ENCODE measurements at regions not wholly inside any gene's neighbourhood (a gene's known extent, or its start where the extent isn't known, plus 50 kb on each side); places are given as distances from the start of the nearest gene placed in this dataset.

GRCh38 chr14:65278589-65278988, 133.9 kb upstream of the FUT8 start (continued):
- no peak for TF ChIP-seq EZH2 (IDR thresholded peaks at IDR 0.05; ENCODE audit: low read depth, unreplicated experiment)
- TF ChIP-seq, protein P1, sequence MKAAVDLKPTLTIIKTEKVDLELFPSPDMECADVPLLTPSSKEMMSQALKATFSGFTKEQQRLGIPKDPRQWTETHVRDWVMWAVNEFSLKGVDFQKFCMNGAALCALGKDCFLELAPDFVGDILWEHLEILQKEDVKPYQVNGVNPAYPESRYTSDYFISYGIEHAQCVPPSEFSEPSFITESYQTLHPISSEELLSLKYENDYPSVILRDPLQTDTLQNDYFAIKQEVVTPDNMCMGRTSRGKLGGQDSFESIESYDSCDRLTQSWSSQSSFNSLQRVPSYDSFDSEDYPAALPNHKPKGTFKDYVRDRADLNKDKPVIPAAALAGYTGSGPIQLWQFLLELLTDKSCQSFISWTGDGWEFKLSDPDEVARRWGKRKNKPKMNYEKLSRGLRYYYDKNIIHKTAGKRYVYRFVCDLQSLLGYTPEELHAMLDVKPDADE (IDR thresholded peaks at IDR 0.05), result no peak

DNA sequence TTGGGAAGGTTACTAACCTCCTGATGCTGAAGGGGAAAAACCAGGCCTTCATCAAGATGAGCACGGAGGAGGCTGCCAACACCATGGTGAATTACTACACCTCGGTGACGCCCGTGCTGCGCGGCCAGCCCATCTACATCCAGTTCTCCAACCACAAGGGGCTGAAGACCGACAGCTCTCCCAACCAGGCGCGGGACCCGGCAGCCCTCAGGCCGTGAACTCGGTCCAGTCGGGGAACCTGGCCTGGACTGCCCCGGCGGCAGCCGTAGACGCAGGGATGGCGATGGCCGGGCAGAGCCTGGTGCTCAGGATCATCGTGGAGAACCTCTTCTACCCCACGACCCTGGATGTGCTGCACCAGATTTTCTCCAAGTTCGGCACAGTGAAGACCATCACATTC, 133.0 kb upstream of the FUT8 start:
- no peak overlapping the region for H3K4me2 ChIP-seq
- H3K9me2 ChIP-seq (ENCODE audit: insufficient read depth), result no peaks in the 10 kb centered on the region
- H3K4me1 ChIP-seq (ENCODE audit: insufficient read depth), result peaks cover 16% of the 10 kb centered on the region
- Mint-ChIP-seq H3K27me3 (ENCODE audit: insufficient read depth, low read depth, poor library complexity) (peaks cover 3% of the 10 kb centered on the region), H3K9me3 (peaks cover 10% of the 10 kb centered on the region; the same call in 2 of the 3 replicates), H3K4me1 (peaks cover 29% of the 10 kb centered on the region), H3K36me3 (ENCODE audit: low read depth) (peaks cover 5% of the 10 kb centered on the region; the same call in 2 of the 3 replicates), H3K4me3 (no peak overlapping the region), H3K27ac (no peak overlapping the region)
- H3K4me3 ChIP-seq, result no peak overlapping the region
- H4K20me1 ChIP-seq (replicated peaks; ENCODE audit: insufficient read depth), result no peaks in the 10 kb centered on the region
- no peaks in the 10 kb centered on the region for H3K36me3 ChIP-seq (ENCODE audit: insufficient read depth)
- H2AFZ ChIP-seq, result no peak overlapping the region
- H3K27ac ChIP-seq (ENCODE audit: low read depth), result no peak overlapping the region
- no peak for ATAC-seq
- H3K79me2 ChIP-seq (replicated peaks; ENCODE audit: insufficient read depth), result no peaks in the 10 kb centered on the region
- no peaks in the 10 kb centered on the region for H3F3A ChIP-seq (replicated peaks; ENCODE audit: low read depth)
- H3K27me3 ChIP-seq (ENCODE audit: insufficient read depth), result no peaks in the 10 kb centered on the region
- no peak for DNase-seq (ENCODE audit: low spot score)
- TF ChIP-seq, protein P2, sequence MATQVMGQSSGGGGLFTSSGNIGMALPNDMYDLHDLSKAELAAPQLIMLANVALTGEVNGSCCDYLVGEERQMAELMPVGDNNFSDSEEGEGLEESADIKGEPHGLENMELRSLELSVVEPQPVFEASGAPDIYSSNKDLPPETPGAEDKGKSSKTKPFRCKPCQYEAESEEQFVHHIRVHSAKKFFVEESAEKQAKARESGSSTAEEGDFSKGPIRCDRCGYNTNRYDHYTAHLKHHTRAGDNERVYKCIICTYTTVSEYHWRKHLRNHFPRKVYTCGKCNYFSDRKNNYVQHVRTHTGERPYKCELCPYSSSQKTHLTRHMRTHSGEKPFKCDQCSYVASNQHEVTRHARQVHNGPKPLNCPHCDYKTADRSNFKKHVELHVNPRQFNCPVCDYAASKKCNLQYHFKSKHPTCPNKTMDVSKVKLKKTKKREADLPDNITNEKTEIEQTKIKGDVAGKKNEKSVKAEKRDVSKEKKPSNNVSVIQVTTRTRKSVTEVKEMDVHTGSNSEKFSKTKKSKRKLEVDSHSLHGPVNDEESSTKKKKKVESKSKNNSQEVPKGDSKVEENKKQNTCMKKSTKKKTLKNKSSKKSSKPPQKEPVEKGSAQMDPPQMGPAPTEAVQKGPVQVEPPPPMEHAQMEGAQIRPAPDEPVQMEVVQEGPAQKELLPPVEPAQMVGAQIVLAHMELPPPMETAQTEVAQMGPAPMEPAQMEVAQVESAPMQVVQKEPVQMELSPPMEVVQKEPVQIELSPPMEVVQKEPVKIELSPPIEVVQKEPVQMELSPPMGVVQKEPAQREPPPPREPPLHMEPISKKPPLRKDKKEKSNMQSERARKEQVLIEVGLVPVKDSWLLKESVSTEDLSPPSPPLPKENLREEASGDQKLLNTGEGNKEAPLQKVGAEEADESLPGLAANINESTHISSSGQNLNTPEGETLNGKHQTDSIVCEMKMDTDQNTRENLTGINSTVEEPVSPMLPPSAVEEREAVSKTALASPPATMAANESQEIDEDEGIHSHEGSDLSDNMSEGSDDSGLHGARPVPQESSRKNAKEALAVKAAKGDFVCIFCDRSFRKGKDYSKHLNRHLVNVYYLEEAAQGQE (IDR thresholded peaks at IDR 0.05; ENCODE audit: unreplicated experiment), result no peak
- TF ChIP-seq NANOG (IDR thresholded peaks at IDR 0.05; ENCODE audit: borderline replicate concordance) (no peak), JUNB (IDR thresholded peaks at IDR 0.05; ENCODE audit: unreplicated experiment) (no peak), ZNF114 (CRISPR knock-in tag; IDR thresholded peaks at IDR 0.05) (no peak), CREB1 (CRISPR knock-in tag; IDR thresholded peaks at IDR 0.05; ENCODE audit: low read depth) (no peak), EZH2 (IDR thresholded peaks at IDR 0.05; ENCODE audit: low read depth, unreplicated experiment) (no peak), EZH2phosphoT487 (IDR thresholded peaks at IDR 0.05; ENCODE audit: unreplicated experiment) (no peak), ZNF331 (CRISPR knock-in tag; IDR thresholded peaks at IDR 0.05; ENCODE audit: low read depth) (no peak), POLR2AphosphoS5 (IDR thresholded peaks at IDR 0.05; ENCODE audit: low read depth) (no peak)
- TF ChIP-seq, protein P1 (IDR thresholded peaks at IDR 0.05), result no peak
- TF ChIP-seq, protein P3, sequence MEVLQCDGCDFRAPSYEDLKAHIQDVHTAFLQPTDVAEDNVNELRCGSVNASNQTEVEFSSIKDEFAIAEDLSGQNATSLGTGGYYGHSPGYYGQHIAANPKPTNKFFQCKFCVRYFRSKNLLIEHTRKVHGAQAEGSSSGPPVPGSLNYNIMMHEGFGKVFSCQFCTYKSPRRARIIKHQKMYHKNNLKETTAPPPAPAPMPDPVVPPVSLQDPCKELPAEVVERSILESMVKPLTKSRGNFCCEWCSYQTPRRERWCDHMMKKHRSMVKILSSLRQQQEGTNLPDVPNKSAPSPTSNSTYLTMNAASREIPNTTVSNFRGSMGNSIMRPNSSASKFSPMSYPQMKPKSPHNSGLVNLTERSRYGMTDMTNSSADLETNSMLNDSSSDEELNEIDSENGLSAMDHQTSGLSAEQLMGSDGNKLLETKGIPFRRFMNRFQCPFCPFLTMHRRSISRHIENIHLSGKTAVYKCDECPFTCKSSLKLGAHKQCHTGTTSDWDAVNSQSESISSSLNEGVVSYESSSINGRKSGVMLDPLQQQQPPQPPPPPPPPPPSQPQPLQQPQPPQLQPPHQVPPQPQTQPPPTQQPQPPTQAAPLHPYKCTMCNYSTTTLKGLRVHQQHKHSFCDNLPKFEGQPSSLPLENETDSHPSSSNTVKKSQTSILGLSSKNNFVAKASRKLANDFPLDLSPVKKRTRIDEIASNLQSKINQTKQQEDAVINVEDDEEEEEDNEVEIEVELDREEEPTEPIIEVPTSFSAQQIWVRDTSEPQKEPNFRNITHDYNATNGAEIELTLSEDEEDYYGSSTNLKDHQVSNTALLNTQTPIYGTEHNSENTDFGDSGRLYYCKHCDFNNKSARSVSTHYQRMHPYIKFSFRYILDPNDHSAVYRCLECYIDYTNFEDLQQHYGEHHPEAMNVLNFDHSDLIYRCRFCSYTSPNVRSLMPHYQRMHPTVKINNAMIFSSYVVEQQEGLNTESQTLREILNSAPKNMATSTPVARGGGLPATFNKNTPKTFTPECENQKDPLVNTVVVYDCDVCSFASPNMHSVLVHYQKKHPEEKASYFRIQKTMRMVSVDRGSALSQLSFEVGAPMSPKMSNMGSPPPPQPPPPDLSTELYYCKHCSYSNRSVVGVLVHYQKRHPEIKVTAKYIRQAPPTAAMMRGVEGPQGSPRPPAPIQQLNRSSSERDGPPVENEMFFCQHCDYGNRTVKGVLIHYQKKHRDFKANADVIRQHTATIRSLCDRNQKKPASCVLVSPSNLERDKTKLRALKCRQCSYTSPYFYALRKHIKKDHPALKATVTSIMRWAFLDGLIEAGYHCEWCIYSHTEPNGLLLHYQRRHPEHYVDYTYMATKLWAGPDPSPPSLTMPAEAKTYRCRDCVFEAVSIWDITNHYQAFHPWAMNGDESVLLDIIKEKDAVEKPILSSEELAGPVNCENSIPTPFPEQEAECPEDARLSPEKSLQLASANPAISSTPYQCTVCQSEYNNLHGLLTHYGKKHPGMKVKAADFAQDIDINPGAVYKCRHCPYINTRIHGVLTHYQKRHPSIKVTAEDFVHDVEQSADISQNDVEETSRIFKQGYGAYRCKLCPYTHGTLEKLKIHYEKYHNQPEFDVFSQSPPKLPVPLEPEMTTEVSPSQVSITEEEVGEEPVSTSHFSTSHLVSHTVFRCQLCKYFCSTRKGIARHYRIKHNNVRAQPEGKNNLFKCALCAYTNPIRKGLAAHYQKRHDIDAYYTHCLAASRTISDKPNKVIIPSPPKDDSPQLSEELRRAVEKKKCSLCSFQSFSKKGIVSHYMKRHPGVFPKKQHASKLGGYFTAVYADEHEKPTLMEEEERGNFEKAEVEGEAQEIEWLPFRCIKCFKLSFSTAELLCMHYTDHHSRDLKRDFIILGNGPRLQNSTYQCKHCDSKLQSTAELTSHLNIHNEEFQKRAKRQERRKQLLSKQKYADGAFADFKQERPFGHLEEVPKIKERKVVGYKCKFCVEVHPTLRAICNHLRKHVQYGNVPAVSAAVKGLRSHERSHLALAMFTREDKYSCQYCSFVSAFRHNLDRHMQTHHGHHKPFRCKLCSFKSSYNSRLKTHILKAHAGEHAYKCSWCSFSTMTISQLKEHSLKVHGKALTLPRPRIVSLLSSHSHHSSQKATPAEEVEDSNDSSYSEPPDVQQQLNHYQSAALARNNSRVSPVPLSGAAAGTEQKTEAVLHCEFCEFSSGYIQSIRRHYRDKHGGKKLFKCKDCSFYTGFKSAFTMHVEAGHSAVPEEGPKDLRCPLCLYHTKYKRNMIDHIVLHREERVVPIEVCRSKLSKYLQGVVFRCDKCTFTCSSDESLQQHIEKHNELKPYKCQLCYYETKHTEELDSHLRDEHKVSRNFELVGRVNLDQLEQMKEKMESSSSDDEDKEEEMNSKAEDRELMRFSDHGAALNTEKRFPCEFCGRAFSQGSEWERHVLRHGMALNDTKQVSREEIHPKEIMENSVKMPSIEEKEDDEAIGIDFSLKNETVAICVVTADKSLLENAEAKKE (CRISPR knock-in tag; IDR thresholded peaks at IDR 0.05), result no peak
- TF ChIP-seq, protein P4, sequence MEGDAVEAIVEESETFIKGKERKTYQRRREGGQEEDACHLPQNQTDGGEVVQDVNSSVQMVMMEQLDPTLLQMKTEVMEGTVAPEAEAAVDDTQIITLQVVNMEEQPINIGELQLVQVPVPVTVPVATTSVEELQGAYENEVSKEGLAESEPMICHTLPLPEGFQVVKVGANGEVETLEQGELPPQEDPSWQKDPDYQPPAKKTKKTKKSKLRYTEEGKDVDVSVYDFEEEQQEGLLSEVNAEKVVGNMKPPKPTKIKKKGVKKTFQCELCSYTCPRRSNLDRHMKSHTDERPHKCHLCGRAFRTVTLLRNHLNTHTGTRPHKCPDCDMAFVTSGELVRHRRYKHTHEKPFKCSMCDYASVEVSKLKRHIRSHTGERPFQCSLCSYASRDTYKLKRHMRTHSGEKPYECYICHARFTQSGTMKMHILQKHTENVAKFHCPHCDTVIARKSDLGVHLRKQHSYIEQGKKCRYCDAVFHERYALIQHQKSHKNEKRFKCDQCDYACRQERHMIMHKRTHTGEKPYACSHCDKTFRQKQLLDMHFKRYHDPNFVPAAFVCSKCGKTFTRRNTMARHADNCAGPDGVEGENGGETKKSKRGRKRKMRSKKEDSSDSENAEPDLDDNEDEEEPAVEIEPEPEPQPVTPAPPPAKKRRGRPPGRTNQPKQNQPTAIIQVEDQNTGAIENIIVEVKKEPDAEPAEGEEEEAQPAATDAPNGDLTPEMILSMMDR (conservative IDR thresholded peaks at IDR 0.05; ENCODE audit: low read depth in 2 of 2), result no peak

Measured in GM23338 (cell line).